ENCODE measurements at regions not wholly inside any gene's neighbourhood (a gene's known extent, or its start where the extent isn't known, plus 50 kb on each side); places are given as distances from the start of the nearest gene placed in this dataset.

DNA sequence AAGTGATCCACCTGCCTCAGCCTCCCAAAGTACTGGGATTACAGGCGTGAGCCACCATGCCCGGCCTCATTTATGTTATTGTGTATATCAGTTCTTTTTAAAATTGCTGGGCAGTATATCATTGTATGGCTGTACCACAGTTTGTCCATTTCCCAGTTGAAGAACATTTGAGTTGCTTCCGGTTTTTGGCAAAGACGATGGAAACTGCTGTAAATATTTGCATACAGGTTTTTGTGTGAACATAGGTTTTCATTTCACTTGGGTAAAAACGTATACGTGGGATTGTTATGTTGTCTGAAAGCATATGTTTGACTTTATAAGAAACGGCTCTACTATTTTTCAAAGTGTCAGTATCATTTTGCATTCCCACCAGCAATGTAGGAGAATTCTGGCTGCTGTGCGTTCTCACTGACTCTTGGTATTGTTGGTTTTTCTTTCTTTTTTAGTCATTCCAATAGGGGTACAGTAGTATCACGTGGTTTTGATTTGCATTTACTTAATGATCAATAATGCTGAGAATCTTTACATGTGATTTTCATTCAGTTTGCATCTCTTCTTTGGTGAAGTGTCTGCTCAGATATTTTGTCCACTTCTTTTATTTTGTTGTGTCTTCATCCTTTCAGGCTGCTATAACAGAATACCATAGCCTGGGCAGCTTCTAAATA is 63.2 kb upstream of the GOT2 start:
- no peaks in the 10 kb centered on the region for H3K4me1 ChIP-seq (ENCODE audit: control insufficient read depth in 4 of 4, insufficient read depth in 4 of 4, low read length in 3 of 4)
- no peaks in the 10 kb centered on the region for H3K27me3 ChIP-seq (ENCODE audit: control insufficient read depth in 4 of 4, insufficient read depth in 4 of 4, low read length in 3 of 4)
- H3K4me3 ChIP-seq (ENCODE audit: low read depth in 1 of 3, low read length in 3 of 3), result no peak overlapping the region
- peaks cover 0 to 2% (median 0%) of the 10 kb centered on the region in 4 donors for H3K9me3 ChIP-seq (ENCODE audit: control insufficient read depth in 4 of 4, low read length in 3 of 4)
- WGBS, result 85% methylated on average over 9 of the region's 9 CpGs
- H3K9ac ChIP-seq (ENCODE audit: low read depth in 1 of 2, low read length in 2 of 2), result no peak overlapping the region
- H3K36me3 ChIP-seq (ENCODE audit: control insufficient read depth in 4 of 4, insufficient read depth in 3 of 4, low read depth in 1 of 4, low read length in 3 of 4), result no peaks in the 10 kb centered on the region
- TF ChIP-seq, protein P1, sequence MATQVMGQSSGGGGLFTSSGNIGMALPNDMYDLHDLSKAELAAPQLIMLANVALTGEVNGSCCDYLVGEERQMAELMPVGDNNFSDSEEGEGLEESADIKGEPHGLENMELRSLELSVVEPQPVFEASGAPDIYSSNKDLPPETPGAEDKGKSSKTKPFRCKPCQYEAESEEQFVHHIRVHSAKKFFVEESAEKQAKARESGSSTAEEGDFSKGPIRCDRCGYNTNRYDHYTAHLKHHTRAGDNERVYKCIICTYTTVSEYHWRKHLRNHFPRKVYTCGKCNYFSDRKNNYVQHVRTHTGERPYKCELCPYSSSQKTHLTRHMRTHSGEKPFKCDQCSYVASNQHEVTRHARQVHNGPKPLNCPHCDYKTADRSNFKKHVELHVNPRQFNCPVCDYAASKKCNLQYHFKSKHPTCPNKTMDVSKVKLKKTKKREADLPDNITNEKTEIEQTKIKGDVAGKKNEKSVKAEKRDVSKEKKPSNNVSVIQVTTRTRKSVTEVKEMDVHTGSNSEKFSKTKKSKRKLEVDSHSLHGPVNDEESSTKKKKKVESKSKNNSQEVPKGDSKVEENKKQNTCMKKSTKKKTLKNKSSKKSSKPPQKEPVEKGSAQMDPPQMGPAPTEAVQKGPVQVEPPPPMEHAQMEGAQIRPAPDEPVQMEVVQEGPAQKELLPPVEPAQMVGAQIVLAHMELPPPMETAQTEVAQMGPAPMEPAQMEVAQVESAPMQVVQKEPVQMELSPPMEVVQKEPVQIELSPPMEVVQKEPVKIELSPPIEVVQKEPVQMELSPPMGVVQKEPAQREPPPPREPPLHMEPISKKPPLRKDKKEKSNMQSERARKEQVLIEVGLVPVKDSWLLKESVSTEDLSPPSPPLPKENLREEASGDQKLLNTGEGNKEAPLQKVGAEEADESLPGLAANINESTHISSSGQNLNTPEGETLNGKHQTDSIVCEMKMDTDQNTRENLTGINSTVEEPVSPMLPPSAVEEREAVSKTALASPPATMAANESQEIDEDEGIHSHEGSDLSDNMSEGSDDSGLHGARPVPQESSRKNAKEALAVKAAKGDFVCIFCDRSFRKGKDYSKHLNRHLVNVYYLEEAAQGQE (IDR thresholded peaks at IDR 0.05), result no peak
- TF ChIP-seq CTCF (IDR thresholded peaks at IDR 0.05; ENCODE audit: low read depth, low read length, missing input control) (no peak), EGR1 (IDR thresholded peaks at IDR 0.05; ENCODE audit: low read depth in 2 of 2) (no peak), SP1 (IDR thresholded peaks at IDR 0.05) (no peak), HNF4A (conservative IDR thresholded peaks at IDR 0.05) (no peak), RXRA (IDR thresholded peaks at IDR 0.05) (no peak), TAF1 (conservative IDR thresholded peaks at IDR 0.05) (no peak), NR2F2 (IDR thresholded peaks at IDR 0.05) (no peak), FOXA2 (IDR thresholded peaks at IDR 0.05) (no peak), MAX (IDR thresholded peaks at IDR 0.05) (no peak), YY1 (IDR thresholded peaks at IDR 0.05) (no peak)
- TF ChIP-seq, protein P2, sequence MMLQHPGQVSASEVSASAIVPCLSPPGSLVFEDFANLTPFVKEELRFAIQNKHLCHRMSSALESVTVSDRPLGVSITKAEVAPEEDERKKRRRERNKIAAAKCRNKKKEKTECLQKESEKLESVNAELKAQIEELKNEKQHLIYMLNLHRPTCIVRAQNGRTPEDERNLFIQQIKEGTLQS (IDR thresholded peaks at IDR 0.05), result no peak
- DNase-seq (ENCODE audit: low spot score), result no peak
- H3K27ac ChIP-seq (ENCODE audit: low read depth in 1 of 2, low read length in 2 of 2), result no peak overlapping the region

- H3K9ac ChIP-seq (ENCODE audit: low read depth in 1 of 2, low read length in 2 of 2), result no peak overlapping the region
- 79% methylated on average over 1 of the region's 1 CpG for WGBS
- H3K4me1 ChIP-seq (ENCODE audit: control insufficient read depth in 4 of 4, insufficient read depth in 4 of 4, low read length in 3 of 4), result no peaks in the 10 kb centered on the region
- no peak overlapping the region for H3K4me3 ChIP-seq (ENCODE audit: low read depth in 1 of 3, low read length in 3 of 3)
- no peaks in the 10 kb centered on the region for H3K27me3 ChIP-seq (ENCODE audit: control insufficient read depth in 4 of 4, insufficient read depth in 4 of 4, low read length in 3 of 4)
- H3K9me3 ChIP-seq (ENCODE audit: control insufficient read depth in 4 of 4, low read length in 3 of 4), result no peaks in the 10 kb centered on the region
- DNase-seq (ENCODE audit: low spot score), result no peak
- H3K36me3 ChIP-seq (ENCODE audit: control insufficient read depth in 4 of 4, insufficient read depth in 3 of 4, low read depth in 1 of 4, low read length in 3 of 4), result no peaks in the 10 kb centered on the region
- no peak overlapping the region for H3K27ac ChIP-seq (ENCODE audit: low read depth in 1 of 2, low read length in 2 of 2)
- no peak for TF ChIP-seq EGR1 (IDR thresholded peaks at IDR 0.05; ENCODE audit: low read depth in 2 of 2)
- TF ChIP-seq RAD21 (IDR thresholded peaks at IDR 0.05), result no peak
- TF ChIP-seq, protein P3, sequence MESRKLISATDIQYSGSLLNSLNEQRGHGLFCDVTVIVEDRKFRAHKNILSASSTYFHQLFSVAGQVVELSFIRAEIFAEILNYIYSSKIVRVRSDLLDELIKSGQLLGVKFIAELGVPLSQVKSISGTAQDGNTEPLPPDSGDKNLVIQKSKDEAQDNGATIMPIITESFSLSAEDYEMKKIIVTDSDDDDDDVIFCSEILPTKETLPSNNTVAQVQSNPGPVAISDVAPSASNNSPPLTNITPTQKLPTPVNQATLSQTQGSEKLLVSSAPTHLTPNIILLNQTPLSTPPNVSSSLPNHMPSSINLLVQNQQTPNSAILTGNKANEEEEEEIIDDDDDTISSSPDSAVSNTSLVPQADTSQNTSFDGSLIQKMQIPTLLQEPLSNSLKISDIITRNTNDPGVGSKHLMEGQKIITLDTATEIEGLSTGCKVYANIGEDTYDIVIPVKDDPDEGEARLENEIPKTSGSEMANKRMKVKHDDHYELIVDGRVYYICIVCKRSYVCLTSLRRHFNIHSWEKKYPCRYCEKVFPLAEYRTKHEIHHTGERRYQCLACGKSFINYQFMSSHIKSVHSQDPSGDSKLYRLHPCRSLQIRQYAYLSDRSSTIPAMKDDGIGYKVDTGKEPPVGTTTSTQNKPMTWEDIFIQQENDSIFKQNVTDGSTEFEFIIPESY (IDR thresholded peaks at IDR 0.05), result no peak
- TF ChIP-seq JUND (IDR thresholded peaks at IDR 0.05), result no peak
- no peak for TF ChIP-seq NR2F2 (IDR thresholded peaks at IDR 0.05)
- no peak for TF ChIP-seq CTCF (IDR thresholded peaks at IDR 0.05; ENCODE audit: low read depth, low read length, missing input control)
- TF ChIP-seq GABPA (IDR thresholded peaks at IDR 0.05 in 1 of 2, conservative IDR thresholded peaks at IDR 0.05 in 1 of 2), result no peak
- no peak for TF ChIP-seq FOXA1 (IDR thresholded peaks at IDR 0.05)
- no peak for TF ChIP-seq YY1 (IDR thresholded peaks at IDR 0.05)
- TF ChIP-seq, protein P1 (IDR thresholded peaks at IDR 0.05), result no peak
- TF ChIP-seq, protein P2 (IDR thresholded peaks at IDR 0.05), result no peak
Observed at GRCh38 chr16:58793366-58793765, 59.2 kb upstream of the GOT2 start.

All from liver (tissue), 8 donors.